BLaER1 (cell line): ENCODE measurements at regions not wholly inside any gene's neighbourhood (a gene's known extent, or its start where the extent isn't known, plus 50 kb on each side); places are given as distances from the start of the nearest gene placed in this dataset.

Experiments
- H3K27ac ChIP-seq: shearing (Covaris generic); formaldehyde crosslinking; 2 replicates; pipeline ENCODE4 v1.8.1; 2022
- H3K27me3 ChIP-seq: shearing (Covaris generic); formaldehyde crosslinking; 2 replicates; pipeline ENCODE4 v1.8.1; 2022
- H3K36me3 ChIP-seq: shearing (Covaris generic); formaldehyde crosslinking; 2 replicates; pipeline ENCODE4 v1.8.1; 2022
- H3K4me1 ChIP-seq: shearing (Covaris generic); formaldehyde crosslinking; 2 replicates; pipeline ENCODE4 v1.8.1; 2022
- H3K4me2 ChIP-seq: shearing (Covaris generic); formaldehyde crosslinking; 2 replicates; pipeline ENCODE4 v1.8.1; 2022
- H3K4me3 ChIP-seq: shearing (Covaris generic); formaldehyde crosslinking; 2 replicates; pipeline ENCODE4 v1.8.1; 2022
- H3K9ac ChIP-seq: shearing (Covaris generic); formaldehyde crosslinking; 2 replicates; pipeline ENCODE4 v1.8.1; 2022
- H3K9me3 ChIP-seq: shearing (Covaris generic); formaldehyde crosslinking; 2 replicates; pipeline ENCODE4 v1.8.1; 2022
- H4K20me1 ChIP-seq: shearing (Covaris generic); formaldehyde crosslinking; 2 replicates; pipeline ENCODE4 v1.8.1; 2022
- Cebpa-rat ChIP-seq: shearing (Covaris generic); IDR thresholded peaks from 2 replicates; pipeline ENCODE4 v1.8.1; 2022

GRCh38 chr19:30739394-30739793 lies 367.2 kb downstream of the ZNF536 start:
- H3K27ac ChIP-seq, result no peak overlapping the region
- H3K4me1 ChIP-seq, result no peaks in the 10 kb centered on the region
- H3K27me3 ChIP-seq, result no peaks in the 10 kb centered on the region
- H3K9ac ChIP-seq, result no peak overlapping the region
- H4K20me1 ChIP-seq, result no peaks in the 10 kb centered on the region
- no peak overlapping the region for H3K4me3 ChIP-seq
- H3K36me3 ChIP-seq, result no peaks in the 10 kb centered on the region
- no peaks in the 10 kb centered on the region for H3K9me3 ChIP-seq
- TF ChIP-seq Cebpa-rat, result no peak
- H3K4me2 ChIP-seq, result no peak overlapping the region

- Histone ChIP-seq H3K4me2 (no peak overlapping the region), H4K20me1 (no peaks in the 10 kb centered on the region), H3K4me1 (no peaks in the 10 kb centered on the region), H3K27ac (no peak overlapping the region), H3K27me3 (no peaks in the 10 kb centered on the region), H3K4me3 (no peak overlapping the region), H3K9ac (no peak overlapping the region), H3K9me3 (no peaks in the 10 kb centered on the region), H3K36me3 (no peaks in the 10 kb centered on the region)
- TF ChIP-seq Cebpa-rat, result no peak
Observed at GRCh38 chr19:30738047-30738446, 365.9 kb downstream of the ZNF536 start.

- Histone ChIP-seq H4K20me1 (no peaks in the 10 kb centered on the region), H3K4me1 (peaks cover 4% of the 10 kb centered on the region; the same call in 1 of the 2 replicates)
Observed at GRCh38 chr19:30734669-30735068, 362.5 kb downstream of the ZNF536 start.

GRCh38 chr19:30733826-30734550 lies 361.8 kb downstream of the ZNF536 start:
- no peak for TF ChIP-seq Cebpa-rat
- H3K4me1 ChIP-seq, result peaks cover 4% of the 10 kb centered on the region; the same call in 1 of the 2 replicates
- no peak overlapping the region for H3K4me2 ChIP-seq
- no peaks in the 10 kb centered on the region for H4K20me1 ChIP-seq
- no peaks in the 10 kb centered on the region for H3K9me3 ChIP-seq
- H3K4me3 ChIP-seq, result no peak overlapping the region
- H3K27me3 ChIP-seq, result no peaks in the 10 kb centered on the region
- H3K36me3 ChIP-seq, result no peaks in the 10 kb centered on the region
- no peak overlapping the region for H3K27ac ChIP-seq
- H3K9ac ChIP-seq, result no peak overlapping the region

More at GRCh38 chr19:30734669-30735068, 362.5 kb downstream of the ZNF536 start:
- no peak overlapping the region for H3K27ac ChIP-seq
- no peak overlapping the region for H3K4me3 ChIP-seq
- H3K4me2 ChIP-seq, result no peak overlapping the region
- no peak overlapping the region for H3K9ac ChIP-seq
- TF ChIP-seq Cebpa-rat, result no peak
- no peaks in the 10 kb centered on the region for H3K9me3 ChIP-seq
- no peaks in the 10 kb centered on the region for H3K27me3 ChIP-seq
- no peaks in the 10 kb centered on the region for H3K36me3 ChIP-seq

GRCh38 chr19:30731591-30731990 lies 359.4 kb downstream of the ZNF536 start:
- H3K9me3 ChIP-seq, result no peaks in the 10 kb centered on the region
- no peak overlapping the region for H3K27ac ChIP-seq
- H3K4me1 ChIP-seq, result peaks cover 4% of the 10 kb centered on the region; the same call in 1 of the 2 replicates
- H3K9ac ChIP-seq, result no peak overlapping the region
- H3K27me3 ChIP-seq, result no peaks in the 10 kb centered on the region
- TF ChIP-seq Cebpa-rat, result no peak
- no peaks in the 10 kb centered on the region for H3K36me3 ChIP-seq
- H3K4me2 ChIP-seq, result no peak overlapping the region
- no peaks in the 10 kb centered on the region for H4K20me1 ChIP-seq
- no peak overlapping the region for H3K4me3 ChIP-seq

GRCh38 chr19:30729451-30729850 lies 357.3 kb downstream of the ZNF536 start:
- no peaks in the 10 kb centered on the region for H4K20me1 ChIP-seq
- no peak overlapping the region for H3K9ac ChIP-seq
- no peaks in the 10 kb centered on the region for H3K27me3 ChIP-seq
- no peak for TF ChIP-seq Cebpa-rat
- H3K4me2 ChIP-seq, result no peak overlapping the region
- H3K4me3 ChIP-seq, result no peak overlapping the region
- no peaks in the 10 kb centered on the region for H3K36me3 ChIP-seq
- H3K27ac ChIP-seq, result no peak overlapping the region
- no peaks in the 10 kb centered on the region for H3K9me3 ChIP-seq
- peaks cover 4% of the 10 kb centered on the region; the same call in 1 of the 2 replicates for H3K4me1 ChIP-seq

- Histone ChIP-seq H3K36me3 (no peaks in the 10 kb centered on the region), H3K4me1 (peaks cover 19% of the 10 kb centered on the region), H4K20me1 (no peaks in the 10 kb centered on the region), H3K27ac (no peak overlapping the region), H3K4me3 (no peak overlapping the region), H3K9me3 (no peaks in the 10 kb centered on the region), H3K4me2 (no peak overlapping the region), H3K9ac (no peak overlapping the region), H3K27me3 (no peaks in the 10 kb centered on the region)
- TF ChIP-seq Cebpa-rat, result no peak
Observed at GRCh38 chr19:30722761-30723160, 350.6 kb downstream of the ZNF536 start.

GRCh38 chr19:30722186-30722585 lies 350.0 kb downstream of the ZNF536 start:
- H3K4me3 ChIP-seq, result no peak overlapping the region
- no peak for TF ChIP-seq Cebpa-rat
- no peak overlapping the region for H3K4me2 ChIP-seq
- H3K4me1 ChIP-seq, result peaks cover 19% of the 10 kb centered on the region
- no peak overlapping the region for H3K27ac ChIP-seq
- H4K20me1 ChIP-seq, result no peaks in the 10 kb centered on the region
- no peaks in the 10 kb centered on the region for H3K36me3 ChIP-seq
- no peaks in the 10 kb centered on the region for H3K27me3 ChIP-seq
- H3K9ac ChIP-seq, result no peak overlapping the region
- no peaks in the 10 kb centered on the region for H3K9me3 ChIP-seq

- Histone ChIP-seq H3K27ac (peak overlapping the region; percentile 88), H3K9ac (peak overlapping the region; percentile 84), H3K4me3 (peak overlapping the region; percentile 69), H3K9me3 (no peaks in the 10 kb centered on the region), H4K20me1 (no peaks in the 10 kb centered on the region), H3K4me1 (peaks cover 19% of the 10 kb centered on the region), H3K27me3 (no peaks in the 10 kb centered on the region), H3K36me3 (no peaks in the 10 kb centered on the region), H3K4me2 (peak overlapping the region; percentile 94)
- no peak for TF ChIP-seq Cebpa-rat
Observed at GRCh38 chr19:30719999-30720345, 347.8 kb downstream of the ZNF536 start.

GRCh38 chr19:30719189-30719998 lies 347.2 kb downstream of the ZNF536 start:
- Histone ChIP-seq H3K4me1 (peaks cover 19% of the 10 kb centered on the region), H3K9me3 (no peaks in the 10 kb centered on the region), H3K27me3 (no peaks in the 10 kb centered on the region), H4K20me1 (no peaks in the 10 kb centered on the region), H3K9ac (peak overlapping the region; percentile 84), H3K36me3 (no peaks in the 10 kb centered on the region), H3K4me3 (peak overlapping the region; percentile 69), H3K27ac (peak overlapping the region; percentile 88), H3K4me2 (peak overlapping the region; percentile 94)
- TF ChIP-seq Cebpa-rat, result no peak
